B cell (primary cell): ENCODE measurements at regions not wholly inside any gene's neighbourhood (a gene's known extent, or its start where the extent isn't known, plus 50 kb on each side); places are given as distances from the start of the nearest gene placed in this dataset.

Source experiments
- ATAC-seq: fragments of 200-7000 bp; cut with Tn5 transposase; one replicate; pipeline ENCODE4 v1.10.0; 2021; ENCODE audit warnings: low read depth, mild to moderate bottlenecking, moderate number of reproducible peaks, moderate library complexity
- CTCF ChIA-PET: fragments of 350-600 bp; sonication (Branson Sonifier 250); formaldehyde crosslinking; loops from one replicate; lab custom pipeline; 2021; ENCODE audit warnings: antibody characterized with exemption, inconsistent platforms; lab: Charles Lee
- POLR2A ChIA-PET: fragments of 350-600 bp; sonication (Branson Sonifier 250); formaldehyde crosslinking; loops from one replicate; lab custom pipeline; 2021; ENCODE audit warnings: antibody characterized with exemption; lab: Charles Lee
- DNase-seq: peaks from one replicate; pipeline ENCODE4 v3.0.0; 2013
- H2AFZ ChIP-seq: 2 replicates; pipeline ENCODE4 v1.6.1; 2012; ENCODE audit warnings: mild to moderate bottlenecking, low read depth, low read length; ENCODE audit not compliant: insufficient read depth, poor library complexity, severe bottlenecking
- H3K27ac ChIP-seq, 2 donors: 1 replicate in 1 of 2; 2 replicates in 1 of 2; pipeline ENCODE4 v1.5.1; 2012 to 2013; ENCODE audit warnings: low read length in 2 of 2, mild to moderate bottlenecking in 2 of 2, moderate library complexity in 1 of 2
- H3K27me3 ChIP-seq, 4 experiments: fragments of 200-600 bp in 1 of 4; sonication (generic) in 1 of 4; replicated peaks in 1 of 4; 1 replicate in 2 of 4; 2 replicates in 2 of 4; pipeline versions ENCODE4 v1.6.1 to v1.7.0; 2013 to 2016; ENCODE audit warnings: low read length in 3 of 4, mild to moderate bottlenecking in 2 of 4, mixed read lengths in 1 of 4, moderate library complexity in 1 of 4; ENCODE audit not compliant: insufficient read depth in 4 of 4, control insufficient read depth in 3 of 4; ENCODE audit errors: control extremely low read depth in 1 of 4
- H3K36me3 ChIP-seq, 2 experiments: replicated peaks in 1 of 2; 1 replicate in 1 of 2; 2 replicates in 1 of 2; pipeline versions ENCODE4 v1.6.1 to v1.7.1; 2013; ENCODE audit warnings: low read length in 1 of 2; ENCODE audit not compliant: insufficient read depth in 2 of 2, control insufficient read depth in 1 of 2; ENCODE audit errors: control extremely low read depth in 1 of 2, extremely low read depth in 1 of 2
- H3K4me1 ChIP-seq, 2 donors: fragments of 200-600 bp in 1 of 2; sonication (generic) in 1 of 2; 1 replicate in 1 of 2; 2 replicates in 1 of 2; pipeline versions ENCODE4 v1.5.1 to v1.6.1; 2013 to 2017; ENCODE audit warnings: low read length in 2 of 2; ENCODE audit not compliant: control insufficient read depth in 2 of 2, insufficient read depth in 2 of 2
- H3K4me2 ChIP-seq: replicated peaks from 2 replicates; pipeline ENCODE3; 2012; ENCODE audit warnings: mild to moderate bottlenecking, low read depth, low read length; ENCODE audit not compliant: poor library complexity, severe bottlenecking
- H3K4me3 ChIP-seq, 5 experiments: fragments of 200-600 bp in 1 of 5; sonication (generic) in 1 of 5; 1 replicate in 3 of 5; 2 replicates in 2 of 5; pipeline versions ENCODE4 v1.5.1 to v1.7.0; 2011 to 2016; ENCODE audit warnings: low read length in 4 of 5, mild to moderate bottlenecking in 4 of 5, low read depth in 2 of 5, control low read depth in 1 of 5, moderate library complexity in 1 of 5; ENCODE audit not compliant: insufficient read depth in 1 of 5; ENCODE audit errors: control extremely low read depth in 1 of 5, extremely low read depth in 1 of 5
- H3K79me2 ChIP-seq: fragments of 200-600 bp; sonication (generic); one replicate; pipeline ENCODE4 v1.6.0; 2016; ENCODE audit warnings: low read length; ENCODE audit not compliant: control insufficient read depth, insufficient read depth
- H3K9ac ChIP-seq: fragments of 200-600 bp; sonication (generic); 2 replicates; pipeline ENCODE4 v1.6.1; 2017; ENCODE audit warnings: mild to moderate bottlenecking, low read length, moderate library complexity
- H3K9me3 ChIP-seq, 3 donors: one replicate each; pipeline versions ENCODE4 v1.6.1 to v1.7.1; 2013; ENCODE audit warnings: low read length in 2 of 3; ENCODE audit not compliant: control insufficient read depth in 2 of 3, insufficient read depth in 1 of 3; ENCODE audit errors: control extremely low read depth in 1 of 3
- H4K20me1 ChIP-seq: 2 replicates; pipeline ENCODE4 v1.6.0; 2012; ENCODE audit warnings: mild to moderate bottlenecking, low read length; ENCODE audit not compliant: insufficient read depth, control insufficient read depth, poor library complexity, severe bottlenecking
- H3K27ac Mint-ChIP-seq: one replicate; pipeline ENCODE4 v1.8.0; 2021; ENCODE audit warnings: mixed read lengths
- H3K27me3 Mint-ChIP-seq: one replicate; pipeline ENCODE4 v1.8.0; 2021; ENCODE audit warnings: mixed read lengths
- H3K4me1 Mint-ChIP-seq: one replicate; pipeline ENCODE4 v1.8.0; 2021; ENCODE audit warnings: mixed read lengths
- H3K4me3 Mint-ChIP-seq: one replicate; pipeline ENCODE4 v1.8.0; 2021; ENCODE audit warnings: mixed read lengths
- H3K9me3 Mint-ChIP-seq: one replicate; pipeline ENCODE4 v1.8.0; 2022; ENCODE audit warnings: mixed read lengths; ENCODE audit not compliant: insufficient read depth
- EZH2 ChIP-seq: IDR thresholded peaks from 2 replicates; pipeline ENCODE4 v1.6.1; 2012; ENCODE audit warnings: borderline replicate concordance, low read depth, mild to moderate bottlenecking, moderate library complexity, low read length; ENCODE audit not compliant: insufficient read depth, poor library complexity, severe bottlenecking
- WGBS: methylation state at CpG from one replicate; pipeline ENCODE4 v1.1.5; 2013; ENCODE audit warnings: missing lambda C conversion rate; ENCODE audit not compliant: insufficient coverage; 5-methylcytosine and 5-hydroxymethylcytosine counted together
- intact Hi-C: fragments of 100-400 bp; cut with micrococcal nuclease; formaldehyde crosslinking; loops from one replicate; pipeline ENCODE4 v1.10.0; 2022
- TF ChIP-seq, protein P1 (sequence below): fragments of 200-600 bp; IDR thresholded peaks from one replicate; pipeline ENCODE4 v1.8.0; 2022; ENCODE audit warnings: antibody characterized with exemption, mild to moderate bottlenecking

DNA sequence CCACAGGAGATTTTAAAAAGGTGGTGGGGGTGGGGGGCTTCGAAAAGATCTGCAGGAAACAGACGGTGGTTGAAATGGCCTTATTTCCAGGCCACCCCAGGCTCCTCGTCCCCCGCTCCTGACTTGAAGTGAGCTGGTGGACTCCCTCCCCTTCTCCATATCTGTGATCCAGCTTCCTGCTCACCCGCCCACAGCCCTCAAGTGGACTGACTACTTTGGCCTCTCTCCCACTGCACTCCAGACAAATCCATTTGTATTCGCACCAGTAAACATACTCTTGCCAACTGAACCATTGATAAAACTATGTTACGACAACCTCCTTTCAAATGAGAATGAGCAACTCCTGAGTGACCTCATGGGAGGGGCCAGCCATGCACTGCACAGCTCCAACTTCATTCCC is 259.5 kb downstream of the COL4A1 start:
- H3K4me1 ChIP-seq, result no peaks in the 10 kb centered on the region
- CTCF ChIA-PET, result no interaction called here
- H3K27ac Mint-ChIP-seq, result no peak overlapping the region
- WGBS, result 22% methylated on average over 6 of the region's 7 CpGs
- H3K27me3 Mint-ChIP-seq, result peaks cover 3% of the 10 kb centered on the region
- POLR2A ChIA-PET, result no interaction called here
- DNase-seq, result no peak
- intact Hi-C loops, result no loop called here
- peaks cover 0 to 9% (median 0%) of the 10 kb centered on the region in 3 donors for H3K9me3 ChIP-seq
- H3K9me3 Mint-ChIP-seq, result no peaks in the 10 kb centered on the region
- no peak for ATAC-seq
- no peak overlapping the region for H3K27ac ChIP-seq
- H3K36me3 ChIP-seq, result no peaks in the 10 kb centered on the region
- H3K4me3 ChIP-seq, result no peak overlapping the region
- no peaks in the 10 kb centered on the region for H3K79me2 ChIP-seq
- H4K20me1 ChIP-seq, result no peaks in the 10 kb centered on the region
- H3K4me2 ChIP-seq, result no peak overlapping the region
- H3K9ac ChIP-seq, result no peak overlapping the region
- H2AFZ ChIP-seq, result no peak overlapping the region
- peaks cover 0 to 9% (median 0%) of the 10 kb centered on the region in 4 experiments for H3K27me3 ChIP-seq
- no peaks in the 10 kb centered on the region for H3K4me1 Mint-ChIP-seq
- H3K4me3 Mint-ChIP-seq, result no peak overlapping the region
- no peak for TF ChIP-seq EZH2
- TF ChIP-seq, protein P1, sequence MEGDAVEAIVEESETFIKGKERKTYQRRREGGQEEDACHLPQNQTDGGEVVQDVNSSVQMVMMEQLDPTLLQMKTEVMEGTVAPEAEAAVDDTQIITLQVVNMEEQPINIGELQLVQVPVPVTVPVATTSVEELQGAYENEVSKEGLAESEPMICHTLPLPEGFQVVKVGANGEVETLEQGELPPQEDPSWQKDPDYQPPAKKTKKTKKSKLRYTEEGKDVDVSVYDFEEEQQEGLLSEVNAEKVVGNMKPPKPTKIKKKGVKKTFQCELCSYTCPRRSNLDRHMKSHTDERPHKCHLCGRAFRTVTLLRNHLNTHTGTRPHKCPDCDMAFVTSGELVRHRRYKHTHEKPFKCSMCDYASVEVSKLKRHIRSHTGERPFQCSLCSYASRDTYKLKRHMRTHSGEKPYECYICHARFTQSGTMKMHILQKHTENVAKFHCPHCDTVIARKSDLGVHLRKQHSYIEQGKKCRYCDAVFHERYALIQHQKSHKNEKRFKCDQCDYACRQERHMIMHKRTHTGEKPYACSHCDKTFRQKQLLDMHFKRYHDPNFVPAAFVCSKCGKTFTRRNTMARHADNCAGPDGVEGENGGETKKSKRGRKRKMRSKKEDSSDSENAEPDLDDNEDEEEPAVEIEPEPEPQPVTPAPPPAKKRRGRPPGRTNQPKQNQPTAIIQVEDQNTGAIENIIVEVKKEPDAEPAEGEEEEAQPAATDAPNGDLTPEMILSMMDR, result no peak

DNA sequence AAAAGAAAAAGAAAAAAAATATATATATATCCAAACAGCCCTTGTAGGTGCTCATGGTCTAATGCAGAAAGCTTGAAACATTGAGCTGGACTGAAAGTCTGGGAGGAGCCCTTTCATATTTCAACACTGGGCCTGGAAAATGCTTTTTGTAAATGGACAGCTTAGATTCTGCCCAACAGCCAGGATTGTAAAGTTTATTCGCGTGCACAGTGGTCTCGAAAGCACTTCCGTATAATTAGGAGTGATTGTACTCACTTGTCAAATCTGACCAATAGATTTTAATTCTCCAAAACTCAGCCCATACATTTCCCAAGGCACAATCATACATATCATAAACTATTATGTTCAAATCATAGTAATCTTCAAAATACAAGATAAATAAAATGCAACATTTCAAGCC is 260.1 kb downstream of the COL4A1 start:
- peaks cover 0 to 9% (median 0%) of the 10 kb centered on the region in 3 donors for H3K9me3 ChIP-seq
- no peak for TF ChIP-seq EZH2
- TF ChIP-seq, protein P1, result no peak
- H3K4me1 ChIP-seq, result no peaks in the 10 kb centered on the region
- ChIA-PET CTCF (no interaction called here), POLR2A (no interaction called here)
- no CpG with 5 or more reads among the region's 4 CpGs for WGBS
- H2AFZ ChIP-seq, result no peak overlapping the region
- H3K4me2 ChIP-seq, result no peak overlapping the region
- no peak overlapping the region for H3K27ac Mint-ChIP-seq
- no peaks in the 10 kb centered on the region for H3K36me3 ChIP-seq
- H3K79me2 ChIP-seq, result no peaks in the 10 kb centered on the region
- ATAC-seq, result no peak
- intact Hi-C loops, result no loop called here
- no peaks in the 10 kb centered on the region for H4K20me1 ChIP-seq
- H3K27ac ChIP-seq, result no peak overlapping the region
- H3K9me3 Mint-ChIP-seq, result no peaks in the 10 kb centered on the region
- H3K27me3 Mint-ChIP-seq, result peaks cover 3% of the 10 kb centered on the region
- no peak overlapping the region for H3K4me3 Mint-ChIP-seq
- no peak overlapping the region for H3K9ac ChIP-seq
- H3K4me1 Mint-ChIP-seq, result no peaks in the 10 kb centered on the region
- no peak for DNase-seq
- no peak overlapping the region for H3K4me3 ChIP-seq
- peaks cover 0 to 9% (median 0%) of the 10 kb centered on the region in 4 experiments for H3K27me3 ChIP-seq
